ENCODE measurements at regions not wholly inside any gene's neighbourhood (a gene's known extent, or its start where the extent isn't known, plus 50 kb on each side); places are given as distances from the start of the nearest gene placed in this dataset.

- no peak for DNase-seq (ENCODE audit: insufficient read length, low spot score, missing footprints)
- Histone ChIP-seq H3K79me2 (ENCODE audit: insufficient read depth, low read length) (no peaks in the 10 kb centered on the region), H3K4me3 (ENCODE audit: insufficient read depth, low read length) (no peak overlapping the region), H3K27ac (ENCODE audit: low read depth, low read length) (no peak overlapping the region), H4K20me1 (ENCODE audit: insufficient read depth, low read length) (no peaks in the 10 kb centered on the region), H3K9me3 (ENCODE audit: low read depth, low read length) (peaks cover 3% of the 10 kb centered on the region), H3K4me2 (ENCODE audit: insufficient read depth, low read length) (no peak overlapping the region), H3K27me3 (ENCODE audit: insufficient read depth, low read length) (no peaks in the 10 kb centered on the region), H3K4me1 (ENCODE audit: insufficient read depth, low read length) (no peaks in the 10 kb centered on the region), H3K36me3 (ENCODE audit: insufficient read depth, low read length) (no peaks in the 10 kb centered on the region), H2AFZ (ENCODE audit: low read length) (no peak overlapping the region)
- TF ChIP-seq, protein P1, sequence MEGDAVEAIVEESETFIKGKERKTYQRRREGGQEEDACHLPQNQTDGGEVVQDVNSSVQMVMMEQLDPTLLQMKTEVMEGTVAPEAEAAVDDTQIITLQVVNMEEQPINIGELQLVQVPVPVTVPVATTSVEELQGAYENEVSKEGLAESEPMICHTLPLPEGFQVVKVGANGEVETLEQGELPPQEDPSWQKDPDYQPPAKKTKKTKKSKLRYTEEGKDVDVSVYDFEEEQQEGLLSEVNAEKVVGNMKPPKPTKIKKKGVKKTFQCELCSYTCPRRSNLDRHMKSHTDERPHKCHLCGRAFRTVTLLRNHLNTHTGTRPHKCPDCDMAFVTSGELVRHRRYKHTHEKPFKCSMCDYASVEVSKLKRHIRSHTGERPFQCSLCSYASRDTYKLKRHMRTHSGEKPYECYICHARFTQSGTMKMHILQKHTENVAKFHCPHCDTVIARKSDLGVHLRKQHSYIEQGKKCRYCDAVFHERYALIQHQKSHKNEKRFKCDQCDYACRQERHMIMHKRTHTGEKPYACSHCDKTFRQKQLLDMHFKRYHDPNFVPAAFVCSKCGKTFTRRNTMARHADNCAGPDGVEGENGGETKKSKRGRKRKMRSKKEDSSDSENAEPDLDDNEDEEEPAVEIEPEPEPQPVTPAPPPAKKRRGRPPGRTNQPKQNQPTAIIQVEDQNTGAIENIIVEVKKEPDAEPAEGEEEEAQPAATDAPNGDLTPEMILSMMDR (IDR thresholded peaks at IDR 0.05; ENCODE audit: extremely low read depth, low read depth, low read length), result no peak
Measured at GRCh38 chr11:38950867-38951266, 2352.8 kb upstream of the RAG2 start.

GRCh38 chr11:38948392-38948791 is 2350.4 kb upstream of the RAG2 start:
- no peaks in the 10 kb centered on the region for H4K20me1 ChIP-seq (ENCODE audit: insufficient read depth, low read length)
- H3K9me3 ChIP-seq (ENCODE audit: low read depth, low read length), result peaks cover 3% of the 10 kb centered on the region
- H3K36me3 ChIP-seq (ENCODE audit: insufficient read depth, low read length), result no peaks in the 10 kb centered on the region
- no peaks in the 10 kb centered on the region for H3K27me3 ChIP-seq (ENCODE audit: insufficient read depth, low read length)
- no peaks in the 10 kb centered on the region for H3K4me1 ChIP-seq (ENCODE audit: insufficient read depth, low read length)
- H3K27ac ChIP-seq (ENCODE audit: low read depth, low read length), result no peak overlapping the region
- TF ChIP-seq, protein P1 (IDR thresholded peaks at IDR 0.05; ENCODE audit: extremely low read depth, low read depth, low read length), result no peak
- no peak overlapping the region for H3K4me2 ChIP-seq (ENCODE audit: insufficient read depth, low read length)
- H3K4me3 ChIP-seq (ENCODE audit: insufficient read depth, low read length), result no peak overlapping the region
- DNase-seq (ENCODE audit: insufficient read length, low spot score, missing footprints), result no peak
- no peak overlapping the region for H2AFZ ChIP-seq (ENCODE audit: low read length)
- H3K79me2 ChIP-seq (ENCODE audit: insufficient read depth, low read length), result no peaks in the 10 kb centered on the region

DNA sequence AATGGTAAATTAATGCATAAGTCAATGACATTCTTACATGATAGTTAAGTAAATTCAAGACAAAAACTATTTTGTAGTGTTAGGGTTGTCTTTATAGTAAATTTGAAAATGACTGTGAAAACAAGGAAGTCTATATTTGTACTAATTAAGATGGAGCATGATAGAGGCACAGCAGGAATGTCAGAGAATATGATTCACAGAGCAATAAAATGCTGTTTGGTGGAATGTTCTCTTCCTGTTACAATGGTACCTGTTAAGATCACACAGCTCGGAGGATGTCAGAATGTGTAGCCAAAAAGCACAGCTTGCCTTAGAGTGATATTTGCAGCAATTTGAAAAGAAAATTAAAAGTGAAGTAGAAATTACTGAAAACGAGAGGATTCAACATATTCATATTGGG is 2339.7 kb upstream of the RAG2 start:
- Histone ChIP-seq H3K79me2 (ENCODE audit: insufficient read depth, low read length) (no peaks in the 10 kb centered on the region), H3K4me3 (ENCODE audit: insufficient read depth, low read length) (no peak overlapping the region), H2AFZ (ENCODE audit: low read length) (no peak overlapping the region), H3K27me3 (ENCODE audit: insufficient read depth, low read length) (no peaks in the 10 kb centered on the region), H3K4me1 (ENCODE audit: insufficient read depth, low read length) (no peaks in the 10 kb centered on the region), H4K20me1 (ENCODE audit: insufficient read depth, low read length) (no peaks in the 10 kb centered on the region), H3K27ac (ENCODE audit: low read depth, low read length) (no peak overlapping the region), H3K36me3 (ENCODE audit: insufficient read depth, low read length) (no peaks in the 10 kb centered on the region), H3K4me2 (ENCODE audit: insufficient read depth, low read length) (no peak overlapping the region), H3K9me3 (ENCODE audit: low read depth, low read length) (no peaks in the 10 kb centered on the region)
- no peak for DNase-seq (ENCODE audit: insufficient read length, low spot score, missing footprints)
- TF ChIP-seq, protein P1 (IDR thresholded peaks at IDR 0.05; ENCODE audit: extremely low read depth, low read depth, low read length), result no peak

GRCh38 chr11:38935941-38936340 is 2337.9 kb upstream of the RAG2 start:
- H3K36me3 ChIP-seq (ENCODE audit: insufficient read depth, low read length), result no peaks in the 10 kb centered on the region
- no peak overlapping the region for H3K4me3 ChIP-seq (ENCODE audit: insufficient read depth, low read length)
- no peak overlapping the region for H3K27ac ChIP-seq (ENCODE audit: low read depth, low read length)
- H3K79me2 ChIP-seq (ENCODE audit: insufficient read depth, low read length), result no peaks in the 10 kb centered on the region
- H4K20me1 ChIP-seq (ENCODE audit: insufficient read depth, low read length), result no peaks in the 10 kb centered on the region
- no peaks in the 10 kb centered on the region for H3K4me1 ChIP-seq (ENCODE audit: insufficient read depth, low read length)
- no peaks in the 10 kb centered on the region for H3K9me3 ChIP-seq (ENCODE audit: low read depth, low read length)
- no peak overlapping the region for H2AFZ ChIP-seq (ENCODE audit: low read length)
- no peak for DNase-seq (ENCODE audit: insufficient read length, low spot score, missing footprints)
- no peak overlapping the region for H3K4me2 ChIP-seq (ENCODE audit: insufficient read depth, low read length)
- TF ChIP-seq, protein P1 (IDR thresholded peaks at IDR 0.05; ENCODE audit: extremely low read depth, low read depth, low read length), result no peak
- no peaks in the 10 kb centered on the region for H3K27me3 ChIP-seq (ENCODE audit: insufficient read depth, low read length)

Data from osteoblast (primary cell).